Activated CD4-positive, alpha-beta T cell treated with anti-CD3 and anti-CD28 coated beads, Interleukin-2, amount 50 U/mL, for 24 hours (primary cell): ENCODE measurements at regions not wholly inside any gene's neighbourhood (a gene's known extent, or its start where the extent isn't known, plus 50 kb on each side); places are given as distances from the start of the nearest gene placed in this dataset.

Source experiments
- DNase-seq, 2 donors: peaks; one replicate each; pipeline ENCODE4 v3.0.0-alpha.2; 2020; ENCODE audit warnings: low read depth in 1 of 2, low spot score in 1 of 2

DNA sequence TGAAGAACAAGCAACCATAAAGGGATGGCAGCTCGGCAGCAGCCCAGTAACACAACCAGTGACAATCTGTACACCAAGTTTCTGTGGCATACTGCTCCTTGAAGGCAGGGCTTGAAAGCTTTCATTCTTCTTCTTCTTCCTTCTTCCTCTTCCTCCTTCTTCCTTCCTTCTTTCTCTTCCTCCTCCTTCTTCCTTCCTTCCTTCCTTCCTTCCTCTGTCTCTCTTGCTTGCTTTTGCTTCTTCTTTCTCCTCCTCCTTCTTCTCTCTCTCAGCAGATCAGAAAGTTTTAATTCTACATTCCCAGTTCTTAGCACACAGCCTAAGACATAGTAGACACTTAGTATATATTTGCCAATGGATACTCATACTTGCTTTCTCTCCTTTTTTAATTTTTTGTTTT, 95.9 kb downstream of the GLUL start:
- DNase-seq: no peak

DNA sequence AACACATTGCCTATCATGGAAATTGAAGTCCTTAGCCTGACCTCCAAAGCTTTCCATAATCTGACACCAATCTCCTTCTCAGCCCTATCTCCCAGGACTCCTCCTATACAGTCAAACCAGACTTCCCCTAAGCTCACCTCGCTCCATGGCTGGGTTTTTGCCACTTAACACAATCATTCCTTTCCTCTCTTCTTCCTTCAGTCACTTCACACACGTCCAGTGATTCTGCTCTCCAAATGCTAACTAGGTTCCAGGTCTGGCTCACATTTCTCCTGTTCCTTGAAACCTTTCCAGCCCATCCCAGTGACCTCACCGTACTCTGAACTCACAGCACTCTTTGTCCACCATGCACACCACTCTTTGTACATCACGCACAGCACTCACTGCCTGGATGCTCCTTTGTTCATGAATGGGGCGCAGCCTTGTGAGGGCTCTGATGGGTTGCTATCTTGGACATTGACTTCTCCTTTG, 98.4 kb downstream of the GLUL start:
- DNase-seq: no peak

DNA sequence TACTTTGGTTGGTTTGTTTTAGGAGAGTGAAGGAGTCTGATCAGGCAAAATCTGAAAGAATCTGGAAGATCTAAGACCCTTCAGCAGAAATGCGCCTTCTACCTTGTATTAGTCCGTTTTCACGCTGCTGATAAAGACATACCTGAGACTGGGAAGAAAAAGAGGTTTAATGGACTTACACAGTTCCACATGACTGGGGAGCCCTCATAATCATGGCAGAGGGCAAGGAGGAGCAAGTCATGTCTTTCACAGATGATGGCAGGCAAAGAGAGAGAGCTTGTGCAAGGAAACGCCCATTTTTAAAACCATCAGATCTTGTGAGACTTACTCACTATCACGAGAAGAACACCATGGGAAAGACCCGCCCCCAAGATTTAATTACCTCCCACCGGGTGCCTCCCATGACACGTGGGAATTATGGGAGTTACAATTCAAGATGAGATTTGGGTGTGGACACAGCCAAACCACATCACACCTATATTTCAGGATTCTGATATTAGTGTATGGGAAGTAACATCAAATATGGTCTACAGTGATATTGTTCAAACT, 99.3 kb downstream of the GLUL start:
- DNase-seq: no peak

DNA sequence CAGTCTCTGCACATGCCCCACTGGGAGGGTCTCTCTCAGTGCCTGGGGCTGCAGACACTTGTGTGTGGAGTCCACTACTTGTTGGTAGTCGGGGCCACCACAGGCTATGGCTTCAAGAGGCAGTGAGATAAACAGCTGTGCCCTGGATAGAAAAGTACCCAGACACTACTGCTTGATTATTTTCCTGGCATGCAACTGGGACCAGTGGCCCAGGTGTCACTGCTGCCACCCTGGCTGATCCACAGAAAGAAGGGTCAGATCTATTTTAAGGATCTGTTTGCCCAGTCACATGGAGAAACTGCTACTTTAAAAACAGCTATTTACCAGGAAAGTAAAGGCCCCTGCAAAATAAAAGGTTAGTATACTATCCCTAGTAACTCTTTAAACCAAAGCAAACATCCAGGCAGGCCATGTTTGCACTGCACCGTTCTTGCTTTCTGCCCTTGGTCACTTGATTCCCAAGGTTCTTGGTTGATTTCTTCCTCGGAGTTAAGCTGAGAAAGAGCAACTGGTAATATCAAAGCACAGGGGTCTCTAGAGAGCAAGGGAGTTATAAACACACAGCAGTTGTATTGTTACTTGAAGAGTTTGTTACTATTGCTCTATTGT, 99.9 kb downstream of the GLUL start:
- no peak for DNase-seq

DNA sequence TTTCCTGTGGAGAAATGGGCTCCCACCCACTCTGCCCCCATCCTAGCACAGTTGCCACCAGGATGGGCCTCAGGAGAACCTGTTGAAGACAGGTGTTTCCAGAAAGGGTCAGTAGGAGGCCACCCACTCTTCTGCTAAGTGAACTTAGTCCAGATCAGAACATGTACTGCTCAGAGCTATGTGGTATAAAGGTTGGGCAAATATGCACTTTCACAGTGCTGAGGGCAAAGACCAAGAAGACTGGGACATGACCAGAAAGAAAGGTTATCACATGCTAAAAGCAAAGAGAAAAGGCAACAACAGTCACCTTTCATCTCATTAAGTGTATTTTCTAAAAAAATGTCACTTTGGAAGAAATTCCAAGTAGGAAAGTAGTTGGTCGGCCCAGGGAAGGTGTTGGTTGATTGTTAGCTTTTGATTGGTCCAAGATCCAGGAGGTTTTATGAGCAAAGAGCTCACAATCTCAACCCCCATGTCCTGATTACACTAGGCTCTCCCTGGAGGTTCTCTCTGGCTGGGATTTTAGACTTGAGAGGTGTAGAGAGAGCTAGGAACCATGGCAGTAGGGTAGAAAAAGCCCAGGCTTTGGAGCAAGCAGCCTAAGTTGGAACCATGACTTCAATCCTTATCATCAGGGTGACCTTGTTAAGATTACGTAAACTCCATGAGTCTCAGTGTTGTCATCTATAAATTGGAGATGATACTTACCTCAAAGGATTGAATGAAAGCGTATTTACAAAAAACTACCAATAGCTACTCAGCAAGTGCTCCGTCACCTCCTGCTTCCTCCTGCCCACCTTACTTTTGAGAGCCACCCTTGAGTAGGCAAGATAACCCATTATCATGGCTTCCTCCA, 102.6 kb downstream of the GLUL start:
- DNase-seq: no peak

DNA sequence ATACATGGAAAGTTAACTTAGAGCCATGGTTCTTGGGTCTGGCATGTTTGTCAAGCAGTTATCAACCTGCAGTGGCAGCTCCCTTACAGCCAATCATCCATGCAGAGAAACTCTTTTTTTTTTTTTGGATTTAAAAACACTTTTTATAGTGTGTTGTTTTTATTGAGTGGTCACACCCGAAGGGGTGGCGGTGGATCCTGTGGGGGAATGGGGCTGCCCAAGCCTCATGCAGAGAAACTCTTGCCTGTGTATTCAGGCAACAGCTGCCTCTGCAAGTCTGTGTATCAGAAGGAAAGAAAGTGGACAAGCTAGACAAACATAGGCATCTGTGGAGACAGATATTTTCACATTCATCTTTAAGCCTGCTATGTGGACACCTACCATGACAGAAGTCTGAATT, 104.8 kb downstream of the GLUL start:
- no peak for DNase-seq

DNA sequence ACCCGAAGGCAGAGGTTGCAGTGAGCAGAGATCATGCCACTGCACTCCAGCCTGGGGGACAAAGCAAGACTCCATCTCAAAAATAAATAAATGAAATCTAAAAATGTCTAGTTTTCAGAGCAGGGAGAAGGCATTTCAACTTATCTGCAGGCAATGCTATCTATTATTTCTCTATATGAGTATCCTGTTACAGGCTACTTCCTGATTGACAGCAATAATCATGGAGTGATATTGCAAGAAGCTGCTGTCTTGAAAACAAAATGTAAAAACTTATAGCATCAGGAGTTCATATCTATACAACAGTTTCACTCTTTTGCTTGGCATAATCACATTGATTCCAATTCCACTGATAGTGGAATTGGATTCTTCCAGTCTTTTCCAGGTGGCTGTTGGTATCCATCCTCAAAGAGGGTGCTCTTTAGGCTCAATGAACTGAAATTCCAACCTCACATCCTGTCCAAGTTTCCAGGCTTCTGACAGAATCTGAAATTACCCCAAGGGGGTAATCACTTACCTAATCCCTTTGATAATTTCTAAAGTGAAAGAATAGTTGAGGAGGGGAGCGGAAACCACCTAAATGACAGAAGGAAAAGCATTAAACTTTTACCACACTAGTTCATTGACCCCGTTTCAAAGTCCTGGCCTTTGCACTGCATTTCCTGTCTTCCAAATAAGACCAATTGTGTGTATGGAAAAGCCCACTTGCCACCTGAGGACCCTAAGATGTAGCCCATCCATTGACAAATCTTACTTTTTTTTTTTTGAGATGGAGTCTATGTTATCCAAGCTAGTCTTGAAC, 107.6 kb downstream of the GLUL start:
- no peak for DNase-seq

DNA sequence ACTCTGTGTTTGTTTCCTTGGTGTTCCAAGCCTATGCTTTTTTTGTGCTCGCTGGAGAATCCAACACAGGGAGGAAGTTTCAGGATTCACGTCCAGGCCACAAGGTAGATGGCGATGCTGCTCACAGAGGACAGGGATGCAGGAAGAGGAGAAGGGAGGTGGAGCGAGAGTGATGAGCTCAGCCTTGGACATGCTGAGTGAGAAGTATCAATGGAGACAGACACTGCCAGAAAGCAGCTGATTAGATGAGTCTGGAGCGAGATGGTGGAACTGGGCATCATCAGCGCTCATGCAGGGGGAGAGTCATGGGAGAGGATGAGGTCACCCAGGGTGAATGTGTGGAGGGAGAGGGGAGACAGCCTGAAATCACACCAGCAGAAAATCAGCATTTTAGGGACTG, 110.0 kb downstream of the GLUL start:
- no peak for DNase-seq

DNA sequence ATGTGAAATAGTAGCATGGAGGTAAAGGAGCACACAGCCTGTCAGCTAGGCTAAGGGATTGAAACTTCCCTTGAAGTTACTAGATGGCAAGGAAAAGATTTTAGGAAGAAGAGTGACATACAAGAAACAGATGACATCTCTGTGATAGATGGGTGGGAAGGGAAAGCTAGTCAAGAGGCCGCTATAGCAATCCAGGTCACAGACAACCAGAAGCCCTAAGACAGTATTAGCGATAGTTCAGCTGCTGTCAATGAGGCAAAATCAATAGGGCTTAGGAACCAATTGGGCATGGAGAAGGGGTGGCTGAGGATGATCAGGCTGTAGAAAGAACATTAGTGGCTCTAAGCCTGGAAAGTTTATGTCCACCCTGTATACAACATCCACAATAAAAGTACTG, 111.1 kb downstream of the GLUL start:
- no peak for DNase-seq

DNA sequence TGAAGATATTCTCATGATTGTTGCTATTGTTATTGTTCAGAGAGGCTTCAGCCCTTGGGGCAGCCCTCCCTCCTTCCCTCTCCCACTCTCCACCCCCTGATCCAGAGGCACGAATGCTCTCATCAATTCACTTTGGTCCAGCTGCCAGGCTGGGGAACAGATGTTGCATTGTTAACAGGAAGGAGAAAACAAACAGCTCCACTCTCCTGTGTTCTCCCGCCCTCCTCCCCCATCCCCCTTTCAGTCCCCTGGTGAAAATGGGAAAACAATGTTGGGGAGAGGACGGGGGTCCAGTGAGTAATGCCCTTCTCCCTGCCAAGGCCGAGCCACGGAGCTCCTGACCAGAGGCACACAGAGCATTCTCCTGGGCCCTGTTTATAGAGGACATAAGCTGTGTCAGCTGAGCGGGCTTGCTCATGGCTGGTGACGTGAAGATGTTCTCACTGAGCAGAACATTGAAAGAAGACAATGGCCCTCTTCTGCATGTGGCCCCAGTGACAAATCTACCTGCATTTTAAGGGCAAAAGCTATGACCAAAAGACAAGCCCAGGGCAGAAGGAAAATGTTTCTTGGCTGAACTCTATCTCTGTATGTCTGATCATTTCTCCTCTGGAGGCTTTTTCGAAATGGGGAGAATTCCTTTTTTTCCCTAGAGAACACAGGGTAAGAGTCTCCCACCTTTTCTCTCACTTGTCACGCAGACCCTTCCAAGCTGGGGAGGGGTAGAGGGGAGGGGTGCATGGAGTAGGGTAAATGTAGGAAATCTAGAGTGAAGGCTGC, 111.7 kb downstream of the GLUL start:
- DNase-seq: no peak

DNA sequence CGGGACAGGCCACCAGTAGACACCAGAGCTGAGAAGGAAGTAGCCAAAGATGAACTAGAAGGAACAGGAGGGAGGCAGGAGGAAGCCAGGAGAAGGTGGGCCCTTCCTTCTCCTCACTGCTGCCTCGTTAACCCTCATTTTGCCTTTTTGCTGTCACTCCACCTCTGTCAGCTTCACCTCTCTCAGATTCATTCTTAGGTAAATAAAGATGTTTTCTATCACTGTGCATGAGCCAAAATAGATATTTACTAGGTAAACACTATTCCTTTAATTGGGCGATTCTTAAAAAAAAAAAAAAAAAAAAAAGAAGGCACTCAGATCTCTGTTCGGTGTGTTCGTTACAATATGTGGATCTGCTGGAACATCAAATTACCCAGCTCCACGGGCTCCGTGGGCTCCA, 112.3 kb downstream of the GLUL start:
- DNase-seq: no peak

DNA sequence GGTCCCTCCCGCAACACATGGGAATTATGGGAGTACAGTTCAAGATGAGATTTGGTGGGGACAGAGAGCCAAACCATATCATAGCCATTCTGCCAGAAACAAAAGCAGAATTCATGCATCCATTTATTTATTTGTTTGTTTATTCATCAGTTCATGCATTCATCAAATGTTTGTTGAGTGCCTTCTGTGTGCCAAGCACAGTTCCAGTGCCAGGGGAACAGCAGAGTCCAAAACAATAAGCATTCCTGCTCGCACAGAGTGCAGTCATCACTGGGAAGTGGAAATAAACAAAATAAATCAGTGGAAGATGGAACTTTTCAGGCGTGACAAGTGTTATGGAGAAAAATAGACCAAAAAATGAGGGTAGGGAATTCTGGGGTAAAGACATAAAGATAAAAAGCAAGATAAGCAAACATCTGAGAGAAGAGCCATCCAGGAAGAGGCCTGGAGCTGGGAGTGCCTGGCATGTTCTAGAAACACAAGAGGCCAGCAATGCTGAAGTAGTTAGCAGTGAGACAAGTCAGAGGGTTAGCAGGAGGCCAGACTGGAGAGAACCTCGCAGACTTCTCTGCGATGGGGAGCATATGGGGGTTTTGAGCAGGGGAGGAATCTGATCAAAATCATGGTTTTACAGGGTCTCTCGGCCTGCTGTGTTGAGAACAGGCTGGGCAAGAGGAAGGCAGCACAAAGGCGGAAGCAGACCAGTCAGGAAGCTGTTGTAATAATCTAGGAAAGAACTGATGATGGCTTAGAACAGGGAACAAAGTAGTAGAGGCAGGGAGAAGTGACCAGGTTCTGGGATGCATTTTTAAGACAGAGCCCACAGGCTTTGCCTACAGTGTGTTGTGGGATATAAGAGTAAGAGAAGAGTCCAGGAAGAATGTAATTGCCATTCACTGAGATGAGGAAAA, 113.2 kb downstream of the GLUL start:
- no peak for DNase-seq

DNA sequence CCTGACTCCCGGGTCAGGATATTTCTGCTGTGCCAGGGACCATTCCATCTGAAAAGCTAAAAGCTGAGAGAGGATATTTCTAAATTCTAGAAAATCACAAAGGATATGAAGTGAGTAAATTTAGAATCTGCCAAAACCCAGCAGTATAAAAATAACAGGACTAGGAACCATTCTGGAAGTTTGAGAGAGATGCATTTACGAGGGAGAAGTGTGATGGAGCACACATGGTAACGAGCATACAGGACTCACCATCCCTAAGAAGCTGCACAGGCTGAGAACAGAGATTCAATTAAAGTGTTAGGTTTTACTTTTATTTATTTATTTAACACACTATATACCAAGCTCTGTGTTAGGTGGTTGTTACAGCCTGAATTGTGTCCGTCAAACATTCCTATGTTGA, 116.3 kb downstream of the GLUL start:
- DNase-seq: no peak

DNA sequence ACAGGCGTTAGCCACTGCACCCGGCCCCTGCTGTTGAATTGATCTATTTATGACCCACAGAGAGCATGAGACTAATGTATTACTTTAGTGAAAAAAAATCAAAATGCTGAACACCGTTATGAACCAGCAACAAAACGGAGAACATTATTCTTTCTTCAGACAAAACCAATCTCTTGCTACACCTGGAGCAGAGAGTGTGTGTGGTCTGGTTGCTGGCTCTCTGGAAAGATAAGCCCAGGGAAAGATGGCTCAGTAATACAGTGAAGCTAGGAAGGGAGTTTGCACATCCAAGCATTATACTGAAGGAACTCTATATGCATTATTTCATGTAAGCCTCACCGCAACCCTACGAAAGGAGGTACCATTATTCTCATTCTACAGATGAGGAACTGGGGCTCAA, 117.0 kb downstream of the GLUL start:
- no peak for DNase-seq

DNA sequence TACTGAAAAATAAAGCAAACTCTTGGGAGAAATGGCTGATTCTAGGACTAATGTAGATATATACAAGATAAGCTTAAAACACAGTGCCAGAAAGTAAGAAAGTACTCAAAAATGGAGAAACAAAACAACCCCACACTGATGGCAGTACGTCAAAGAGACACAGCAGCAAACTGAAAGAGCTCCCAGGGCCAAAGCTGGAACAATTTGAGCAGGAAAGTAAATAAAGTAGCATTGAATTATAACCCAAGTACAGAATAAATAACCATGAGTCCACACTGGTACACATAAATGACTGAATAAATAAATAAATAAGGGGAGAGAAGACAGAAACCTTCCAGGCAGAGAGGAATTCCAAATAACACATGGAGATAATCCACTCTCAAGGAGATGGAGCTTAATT, 120.9 kb downstream of the GLUL start:
- no peak for DNase-seq

DNA sequence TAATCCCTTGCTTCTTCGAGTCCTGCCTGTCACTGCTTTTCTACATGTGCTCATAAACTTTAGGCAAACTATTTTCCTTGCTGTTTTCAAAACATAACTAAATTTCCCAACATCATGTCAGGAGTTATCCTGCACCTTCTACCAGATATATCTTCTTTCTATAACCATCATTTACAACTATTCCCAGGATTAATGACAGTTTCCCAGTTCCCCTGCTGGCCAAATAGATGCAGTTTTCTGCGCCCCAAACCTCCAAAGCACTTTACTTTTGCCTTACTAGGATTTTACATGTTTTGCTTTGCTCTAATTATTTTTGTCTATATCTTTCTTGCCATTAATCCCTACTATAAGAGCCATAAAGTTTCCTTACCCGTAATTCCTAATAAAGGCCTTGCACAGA, 122.5 kb downstream of the GLUL start:
- DNase-seq: no peak

DNA sequence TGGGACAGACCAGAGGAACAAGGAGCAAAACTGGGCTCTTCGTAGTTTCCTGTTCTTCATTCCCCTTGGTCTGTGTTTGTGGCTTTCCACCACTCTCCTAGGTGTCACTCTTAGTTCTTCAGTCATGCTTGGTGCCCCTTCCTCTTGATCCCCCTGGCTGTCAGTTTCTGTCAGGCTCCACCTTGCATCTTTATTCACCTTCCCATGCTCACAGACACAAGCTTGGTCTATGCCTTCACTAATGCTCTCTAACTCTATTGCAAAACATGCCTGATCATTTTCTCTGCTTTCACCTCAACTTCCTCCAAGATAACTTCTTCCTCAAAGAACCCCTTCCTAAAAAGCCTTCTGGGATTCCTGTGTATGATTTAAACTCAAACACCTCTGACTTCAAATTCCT, 122.9 kb downstream of the GLUL start:
- DNase-seq: no peak

DNA sequence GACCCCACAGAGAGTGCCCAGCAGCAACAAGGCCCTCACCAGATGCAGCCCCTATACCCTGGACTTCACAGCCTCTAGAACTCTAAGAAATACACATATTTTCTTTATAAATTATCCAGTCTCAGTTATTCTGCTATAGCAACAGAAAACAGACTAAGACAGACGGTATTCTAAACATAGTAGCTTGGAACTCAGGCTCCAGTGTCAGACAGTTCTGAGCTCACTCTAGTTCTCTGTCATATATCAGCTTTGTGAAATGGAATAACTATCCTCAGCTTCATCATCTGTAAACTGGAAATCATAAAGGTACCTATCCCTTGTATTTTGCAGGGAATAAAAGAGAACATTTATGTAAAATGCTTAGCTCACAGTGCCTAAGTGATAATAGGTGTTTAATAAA, 127.4 kb downstream of the GLUL start:
- DNase-seq: no peak

DNA sequence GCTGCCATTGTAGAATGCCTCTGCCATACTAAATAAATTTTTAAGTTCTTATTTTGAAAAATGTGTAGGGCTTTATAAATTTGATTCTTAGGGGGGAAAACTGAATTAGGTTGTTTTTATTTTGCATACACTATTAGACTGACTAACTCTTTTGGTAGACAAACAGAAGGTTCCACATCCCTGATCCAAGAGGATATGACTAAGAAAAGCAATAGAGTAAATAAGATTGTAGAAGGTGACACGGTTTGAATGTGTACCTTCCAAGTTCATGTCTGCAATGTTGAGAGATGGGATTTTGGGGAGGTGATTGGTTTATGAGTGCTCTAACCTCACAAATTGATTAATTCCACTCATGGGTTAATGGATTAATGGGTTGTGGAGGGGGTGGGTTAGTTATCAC, 127.9 kb downstream of the GLUL start:
- no peak for DNase-seq

DNA sequence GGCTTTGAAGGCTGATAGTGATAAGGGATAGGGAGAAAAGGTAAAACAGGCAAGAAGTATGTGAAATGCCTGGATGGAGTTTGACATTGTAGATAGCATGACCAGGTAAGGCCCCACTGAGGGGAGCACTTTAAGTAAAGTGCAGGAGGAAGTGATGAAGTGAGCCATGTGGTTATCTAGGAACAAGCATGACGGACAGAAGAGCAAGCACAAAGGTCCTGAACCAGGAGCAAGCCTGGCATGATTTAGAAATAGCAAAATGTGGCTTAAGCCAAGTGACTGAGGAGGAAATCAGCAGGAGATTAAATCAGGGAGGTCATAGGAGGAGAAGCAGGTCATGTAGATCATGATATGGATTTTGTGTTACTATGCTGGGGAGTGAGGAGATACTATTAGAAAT, 129.2 kb downstream of the GLUL start:
- DNase-seq: no peak
